Testis (tissue), 2 donors: ENCODE measurements at regions not wholly inside any gene's neighbourhood (a gene's known extent, or its start where the extent isn't known, plus 50 kb on each side); places are given as distances from the start of the nearest gene placed in this dataset.

ENCODE experiments used
- DNase-seq: peaks from one replicate; pipeline ENCODE4 v3.0.0-alpha.2; 2019
- H3K27ac ChIP-seq, 2 donors: fragments of 200-600 bp; sonication (generic); one replicate each; pipeline ENCODE4 v1.5.1; 2019
- H3K27me3 ChIP-seq: fragments of 200-600 bp; sonication (generic); one replicate; pipeline ENCODE4 v1.5.1; 2019
- H3K36me3 ChIP-seq: fragments of 200-600 bp; sonication (generic); one replicate; pipeline ENCODE4 v1.5.1; 2017; ENCODE audit warnings: low read depth; ENCODE audit errors: missing control alignments
- H3K4me1 ChIP-seq: fragments of 200-600 bp; sonication (generic); one replicate; pipeline ENCODE4 v1.5.1; 2019
- H3K4me3 ChIP-seq, 2 donors: fragments of 200-600 bp; sonication (generic); one replicate each; pipeline ENCODE4 v1.5.1; 2017 to 2019
- H3K9me3 ChIP-seq: fragments of 200-600 bp; sonication (generic); one replicate; pipeline ENCODE4 v1.5.1; 2017
- POLR2A ChIP-seq: fragments of 450-650 bp; IDR thresholded peaks from one replicate; pipeline ENCODE4 v1.6.1; 2017; ENCODE audit warnings: antibody characterized with exemption, mild to moderate bottlenecking, moderate library complexity
- WGBS, 2 donors: methylation state at CpG; one replicate each; pipeline ENCODE4 v1.1.5; 2018; 5-methylcytosine and 5-hydroxymethylcytosine counted together
- intact Hi-C: fragments of 100-400 bp; cut with DNase I; formaldehyde crosslinking; loops from one replicate; pipeline ENCODE4 v1.15.1; 2023; ENCODE audit warnings: low total_unique reads
- TF ChIP-seq, protein P1 (sequence below), 3 experiments: fragments of 450-650 bp in 2 of 3; fragments of 200-600 bp in 1 of 3; sonication (generic) in 1 of 3; IDR thresholded peaks; one replicate each; pipeline ENCODE4 v1.5.1; 2016 to 2019; ENCODE audit warnings: antibody characterized with exemption in 3 of 3, mild to moderate bottlenecking in 2 of 3, moderate library complexity in 1 of 3

DNA sequence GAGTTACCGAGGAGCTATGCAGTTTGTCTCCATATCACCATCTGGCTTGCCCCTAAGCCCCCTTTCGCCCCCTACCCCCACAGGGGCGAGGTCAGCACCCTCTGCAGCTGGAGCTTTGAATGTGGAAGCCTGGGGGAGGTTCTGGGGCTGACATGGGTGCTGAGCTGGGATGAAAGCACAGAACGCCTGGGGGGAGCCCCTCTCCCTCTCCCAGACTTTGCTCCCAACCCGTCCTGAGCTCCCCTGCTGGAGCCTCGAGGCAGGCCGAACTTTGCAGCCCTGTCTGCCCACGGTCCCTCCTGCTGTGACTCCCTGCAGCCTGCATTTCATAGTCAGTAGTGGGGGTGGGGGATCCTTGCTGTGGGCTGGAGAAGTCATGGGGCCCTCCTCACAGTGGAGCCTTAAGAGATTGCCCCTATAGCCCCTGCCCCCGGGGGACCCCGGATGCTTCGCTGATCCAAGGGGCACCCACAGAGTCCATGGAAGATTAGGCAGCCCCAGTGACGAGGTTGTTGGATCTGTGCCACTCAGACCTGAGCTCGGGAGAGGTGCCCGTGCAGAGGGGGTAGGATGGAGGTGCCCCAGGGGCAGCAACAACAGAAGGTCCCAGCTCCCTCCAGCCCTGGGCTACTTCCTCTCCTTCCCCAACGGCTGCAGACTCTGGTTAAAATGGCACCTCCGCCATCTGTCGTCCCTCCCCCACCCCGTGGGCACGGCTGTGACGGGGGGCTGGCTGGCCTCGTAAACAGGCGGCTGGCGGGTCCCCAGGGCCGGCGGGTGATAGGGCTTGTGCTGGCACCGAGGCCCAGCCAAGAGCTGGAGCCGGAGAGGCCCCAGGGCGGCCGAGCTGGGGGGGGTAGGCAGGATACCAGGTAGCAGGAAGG is 162.0 kb downstream of the C9orf50 start:
- TF ChIP-seq, protein P1, sequence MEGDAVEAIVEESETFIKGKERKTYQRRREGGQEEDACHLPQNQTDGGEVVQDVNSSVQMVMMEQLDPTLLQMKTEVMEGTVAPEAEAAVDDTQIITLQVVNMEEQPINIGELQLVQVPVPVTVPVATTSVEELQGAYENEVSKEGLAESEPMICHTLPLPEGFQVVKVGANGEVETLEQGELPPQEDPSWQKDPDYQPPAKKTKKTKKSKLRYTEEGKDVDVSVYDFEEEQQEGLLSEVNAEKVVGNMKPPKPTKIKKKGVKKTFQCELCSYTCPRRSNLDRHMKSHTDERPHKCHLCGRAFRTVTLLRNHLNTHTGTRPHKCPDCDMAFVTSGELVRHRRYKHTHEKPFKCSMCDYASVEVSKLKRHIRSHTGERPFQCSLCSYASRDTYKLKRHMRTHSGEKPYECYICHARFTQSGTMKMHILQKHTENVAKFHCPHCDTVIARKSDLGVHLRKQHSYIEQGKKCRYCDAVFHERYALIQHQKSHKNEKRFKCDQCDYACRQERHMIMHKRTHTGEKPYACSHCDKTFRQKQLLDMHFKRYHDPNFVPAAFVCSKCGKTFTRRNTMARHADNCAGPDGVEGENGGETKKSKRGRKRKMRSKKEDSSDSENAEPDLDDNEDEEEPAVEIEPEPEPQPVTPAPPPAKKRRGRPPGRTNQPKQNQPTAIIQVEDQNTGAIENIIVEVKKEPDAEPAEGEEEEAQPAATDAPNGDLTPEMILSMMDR (IDR thresholded peaks at IDR 0.05), result no peak
- TF ChIP-seq POLR2A, result no peak
- DNase-seq, result peak; percentile 60
- no peaks in the 10 kb centered on the region for H3K27me3 ChIP-seq
- intact Hi-C loops, result no loop called here
- no peaks in the 10 kb centered on the region for H3K9me3 ChIP-seq
- H3K4me1 ChIP-seq, result peaks cover 35% of the 10 kb centered on the region
- H3K4me3 ChIP-seq, result no peak overlapping the region
- H3K27ac ChIP-seq, result peak overlapping the region; percentile 85 to 99
- WGBS, 2 donors, result 26 to 40% methylated on average over 3 to 21 of the region's 29 CpGs
- no peaks in the 10 kb centered on the region for H3K36me3 ChIP-seq

DNA sequence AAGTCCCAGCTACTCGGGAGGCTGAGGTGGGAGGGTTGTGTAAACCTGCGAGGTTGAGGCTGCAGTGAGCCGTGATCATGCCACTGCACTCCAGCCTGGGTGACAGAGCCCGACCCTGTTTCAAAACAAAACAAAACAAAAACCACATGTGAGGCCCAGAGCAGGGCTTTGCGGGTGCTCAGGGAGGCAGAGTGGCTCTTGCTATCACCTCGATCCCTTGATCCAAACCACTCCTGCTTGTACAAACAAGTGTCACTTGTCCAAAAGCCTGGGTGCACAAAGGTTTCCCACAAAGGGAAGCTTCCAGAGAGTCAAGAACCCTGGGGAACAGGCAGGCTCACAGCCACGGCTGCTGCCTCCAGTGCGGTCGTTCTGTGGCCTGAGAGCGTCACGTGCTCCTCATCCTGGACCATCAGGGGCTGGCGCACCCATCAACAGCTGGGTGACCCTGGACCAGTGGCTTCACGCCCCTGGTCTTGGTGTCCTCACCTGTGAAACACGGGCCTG is 162.7 kb downstream of the C9orf50 start:
- H3K27me3 ChIP-seq, result no peaks in the 10 kb centered on the region
- no peaks in the 10 kb centered on the region for H3K9me3 ChIP-seq
- H3K4me1 ChIP-seq, result peaks cover 35% of the 10 kb centered on the region
- no peaks in the 10 kb centered on the region for H3K36me3 ChIP-seq
- intact Hi-C loops, result no loop called here
- WGBS, 2 donors, result 44 to 58% methylated on average over 12 to 14 of the region's 14 CpGs
- peak; percentile 70 for DNase-seq
- TF ChIP-seq, protein P1 (IDR thresholded peaks at IDR 0.05), result no peak
- TF ChIP-seq POLR2A, result no peak
- H3K4me3 ChIP-seq, result no peak overlapping the region
- H3K27ac ChIP-seq, result peak overlapping the region; percentile 85 to 99

DNA sequence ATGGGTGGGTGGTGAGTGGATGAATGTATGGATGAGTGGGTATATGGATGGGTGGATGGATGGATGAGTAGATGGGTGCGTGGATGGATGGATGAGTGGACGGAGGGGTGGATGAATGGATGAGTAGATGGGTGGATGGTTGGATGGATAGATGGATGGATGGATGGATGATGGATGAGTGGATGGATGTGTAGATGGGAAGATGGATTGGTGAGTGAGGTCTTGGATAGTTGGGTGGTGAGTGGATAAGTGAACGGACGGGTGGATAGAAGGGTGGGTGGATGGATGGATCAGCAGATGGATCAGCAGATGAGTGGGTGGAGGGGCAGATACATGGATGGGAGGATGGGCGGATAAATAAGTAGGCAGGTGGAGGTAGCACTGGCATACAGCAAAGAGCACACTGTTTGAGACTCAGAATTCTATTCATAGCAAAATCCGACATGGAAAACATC is 163.5 kb downstream of the C9orf50 start:
- intact Hi-C loops, result no loop called here
- peaks cover 40% of the 10 kb centered on the region for H3K4me1 ChIP-seq
- H3K36me3 ChIP-seq, result no peaks in the 10 kb centered on the region
- TF ChIP-seq, protein P1 (IDR thresholded peaks at IDR 0.05), result no peak
- TF ChIP-seq POLR2A, result no peak
- no peaks in the 10 kb centered on the region for H3K27me3 ChIP-seq
- 90 to 91% methylated on average over 6 of the region's 6 CpGs for WGBS, 2 donors
- H3K9me3 ChIP-seq, result no peaks in the 10 kb centered on the region
- H3K27ac ChIP-seq, result no peak overlapping the region
- H3K4me3 ChIP-seq, result no peak overlapping the region
- no peak for DNase-seq

DNA sequence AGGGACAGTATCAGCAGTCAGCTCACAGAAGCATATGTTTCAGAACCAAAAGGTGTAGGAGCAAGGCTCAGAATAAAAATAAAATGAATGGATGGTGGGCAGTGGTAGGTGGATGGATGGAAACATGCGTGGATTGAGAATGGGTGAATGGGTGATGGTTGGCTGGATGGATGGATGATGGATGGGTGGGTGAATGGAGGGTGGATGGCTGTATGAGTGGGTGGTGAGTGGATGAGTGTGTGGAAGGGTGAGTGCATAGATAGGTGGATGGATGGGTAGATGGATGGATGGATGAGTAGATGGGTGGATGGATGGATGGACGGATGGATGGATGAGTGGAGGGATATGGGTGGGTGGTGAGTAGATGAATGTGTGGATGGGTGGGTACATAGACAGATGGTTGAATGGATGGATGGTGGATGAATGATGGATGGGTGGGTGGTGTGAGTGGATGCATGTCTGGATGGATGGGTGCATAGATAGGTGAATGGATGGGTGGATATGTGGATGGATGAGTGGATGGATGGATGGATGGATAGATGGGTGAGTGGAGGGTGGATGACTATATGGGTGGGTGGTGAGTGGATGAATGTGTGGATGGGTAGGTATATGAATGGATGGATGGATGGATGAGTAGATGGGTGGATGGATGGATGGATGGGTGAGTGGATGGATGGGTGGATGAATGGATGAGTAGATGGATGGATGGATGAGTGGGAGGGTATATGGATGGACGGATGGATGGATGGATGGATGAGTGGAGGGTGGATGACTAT is 164.2 kb downstream of the C9orf50 start:
- intact Hi-C loops, result no loop called here
- Histone ChIP-seq H3K4me1 (peaks cover 46% of the 10 kb centered on the region), H3K9me3 (no peaks in the 10 kb centered on the region), H3K27ac (no peak overlapping the region), H3K4me3 (no peak overlapping the region), H3K36me3 (no peaks in the 10 kb centered on the region), H3K27me3 (no peaks in the 10 kb centered on the region)
- no peak for TF ChIP-seq POLR2A
- TF ChIP-seq, protein P1 (IDR thresholded peaks at IDR 0.05), result no peak
- DNase-seq, result no peak
- 88 to 90% methylated on average over 3 of the region's 3 CpGs for WGBS, 2 donors
